ENCODE measurements at regions not wholly inside any gene's neighbourhood (a gene's known extent, or its start where the extent isn't known, plus 50 kb on each side); places are given as distances from the start of the nearest gene placed in this dataset.

- intact Hi-C loops (cut with DNase I; ENCODE audit: low total_unique reads) (no loop called here), in situ Hi-C loops (cut with MboI; ENCODE audit: low pct_ligation_motif_present in 1 of 4, low pct_unique_long_range_greater_than_20kb in 1 of 4, low sequenced_read_pairs in 3 of 4) (no loop called here)
- Histone ChIP-seq H3K4me3 (no peak overlapping the region), H3K9me3 (peaks cover 0 to 3% of the 10 kb centered on the region in 2 donors), H3K36me3 (no peaks in the 10 kb centered on the region), H3K27me3 (peaks cover 6% of the 10 kb centered on the region), H3K4me1 (no peaks in the 10 kb centered on the region), H3K27ac (no peak overlapping the region)
- DNase-seq: no peak
- 41 to 83% methylated on average over 4 to 7 of the region's 7 CpGs for WGBS, 2 donors (ENCODE audit: low coverage in 1 of 2)
- TF ChIP-seq EP300 (IDR thresholded peaks at IDR 0.05; ENCODE audit: low read depth): no peak
- no peak for TF ChIP-seq POLR2A (IDR thresholded peaks at IDR 0.05)
- TF ChIP-seq POLR2AphosphoS5 (IDR thresholded peaks at IDR 0.05): no peak
- no peak for TF ChIP-seq CTCF (IDR thresholded peaks at IDR 0.05)
These were observed 54.2 kb upstream of the PIK3R4 start for GRCh38 chr3:130800829-130801228.

- TF ChIP-seq EP300 (IDR thresholded peaks at IDR 0.05; ENCODE audit: low read depth): no peak
- TF ChIP-seq POLR2A (IDR thresholded peaks at IDR 0.05): no peak
- TF ChIP-seq POLR2AphosphoS5 (IDR thresholded peaks at IDR 0.05): no peak
- no peak for TF ChIP-seq CTCF (IDR thresholded peaks at IDR 0.05)
- in situ Hi-C loops (cut with MboI; ENCODE audit: low pct_ligation_motif_present in 1 of 4, low pct_unique_long_range_greater_than_20kb in 1 of 4, low sequenced_read_pairs in 3 of 4) (no loop called here), intact Hi-C loops (cut with DNase I; ENCODE audit: low total_unique reads) (no loop called here)
- Histone ChIP-seq H3K36me3 (no peaks in the 10 kb centered on the region), H3K4me1 (no peaks in the 10 kb centered on the region), H3K9me3 (peaks cover 0 to 3% of the 10 kb centered on the region in 2 donors), H3K4me3 (no peak overlapping the region), H3K27me3 (peaks cover 6% of the 10 kb centered on the region), H3K27ac (no peak overlapping the region)
- 73 to 86% methylated on average over 3 of the region's 3 CpGs for WGBS, 2 donors (ENCODE audit: low coverage in 1 of 2)
- no peak for DNase-seq
These were observed 54.8 kb upstream of the PIK3R4 start for GRCh38 chr3:130801473-130801872.

GRCh38 chr3:130811557-130811956 is 64.9 kb upstream of the PIK3R4 start:
- Histone ChIP-seq H3K9me3 (no peaks in the 10 kb centered on the region), H3K36me3 (no peaks in the 10 kb centered on the region), H3K27me3 (no peaks in the 10 kb centered on the region), H3K27ac (no peak overlapping the region), H3K4me3 (no peak overlapping the region), H3K4me1 (no peaks in the 10 kb centered on the region)
- WGBS, 2 donors (ENCODE audit: low coverage in 1 of 2): 69 to 79% methylated on average over 2 of the region's 2 CpGs
- no peak for DNase-seq
- TF ChIP-seq POLR2A (IDR thresholded peaks at IDR 0.05) (no peak), POLR2AphosphoS5 (IDR thresholded peaks at IDR 0.05) (no peak), EP300 (IDR thresholded peaks at IDR 0.05; ENCODE audit: low read depth) (no peak), CTCF (IDR thresholded peaks at IDR 0.05) (no peak)
- in situ Hi-C loops (cut with MboI; ENCODE audit: low pct_ligation_motif_present in 1 of 4, low pct_unique_long_range_greater_than_20kb in 1 of 4, low sequenced_read_pairs in 3 of 4) (no loop called here), intact Hi-C loops (cut with DNase I; ENCODE audit: low total_unique reads) (no loop called here)

GRCh38 chr3:130814691-130815472 is 68.3 kb upstream of the PIK3R4 start:
- intact Hi-C loops (cut with DNase I; ENCODE audit: low total_unique reads): no loop called here
- no peaks in the 10 kb centered on the region for H3K36me3 ChIP-seq
- no peak overlapping the region for H3K4me3 ChIP-seq
- no peaks in the 10 kb centered on the region for H3K27me3 ChIP-seq
- in situ Hi-C loops (cut with MboI; ENCODE audit: low pct_ligation_motif_present in 1 of 4, low pct_unique_long_range_greater_than_20kb in 1 of 4, low sequenced_read_pairs in 3 of 4): no loop called here
- H3K27ac ChIP-seq: no peak overlapping the region
- TF ChIP-seq CTCF (IDR thresholded peaks at IDR 0.05) (no peak), POLR2AphosphoS5 (IDR thresholded peaks at IDR 0.05) (no peak), EP300 (IDR thresholded peaks at IDR 0.05; ENCODE audit: low read depth) (no peak), POLR2A (IDR thresholded peaks at IDR 0.05) (no peak)
- H3K9me3 ChIP-seq: no peaks in the 10 kb centered on the region
- WGBS, 2 donors (ENCODE audit: low coverage in 1 of 2): 91 to 100% methylated on average over 1 to 26 of the region's 36 CpGs
- no peak for DNase-seq
- H3K4me1 ChIP-seq: peaks cover 0 to 5% (median 0%) of the 10 kb centered on the region in 4 donors
